OCI-LY3 (cell line): ENCODE measurements at regions not wholly inside any gene's neighbourhood (a gene's known extent, or its start where the extent isn't known, plus 50 kb on each side); places are given as distances from the start of the nearest gene placed in this dataset.
"Not testable (repeated sequence)": the region's sequence is repeated elsewhere in the genome, so short reads cannot be mapped to it uniquely, and the experiment has no call there.

ENCODE experiments used
- H2AFZ ChIP-seq: fragments of 200-600, 300-600 bp; shearing (Covaris generic); 2 replicates; pipeline ENCODE4 v1.6.0; 2014; ENCODE audit warnings: antibody characterized with exemption, low read depth, low read length
- H3K27ac ChIP-seq: fragments of 200-600, 300-600 bp; sonication (generic); 2 replicates; pipeline ENCODE4 v1.5.1; 2014; ENCODE audit warnings: mild to moderate bottlenecking, low read length, moderate library complexity, mixed read lengths
- H3K27me3 ChIP-seq: fragments of 200-600, 300-600 bp; sonication (generic); 2 replicates; pipeline ENCODE4 v1.6.1; 2014; ENCODE audit warnings: low read depth, low read length, mixed read lengths
- H3K36me3 ChIP-seq: fragments of 200-600, 300-600 bp; sonication (generic); replicated peaks from 2 replicates; pipeline ENCODE3; 2014; ENCODE audit warnings: low read depth, low read length, mixed read lengths
- H3K4me1 ChIP-seq: fragments of 300-600, 200-600 bp; sonication (generic); 2 replicates; pipeline ENCODE4 v1.6.1; 2014; ENCODE audit warnings: low read length, mixed read lengths
- H3K4me2 ChIP-seq: fragments of 200-600, 300-600 bp; sonication (generic); 2 replicates; pipeline ENCODE4 v1.6.1; 2014; ENCODE audit warnings: low read length, mixed read lengths
- H3K4me3 ChIP-seq: fragments of 300-600, 200-600 bp; sonication (generic); 2 replicates; pipeline ENCODE4 v1.5.1; 2014; ENCODE audit warnings: antibody characterized with exemption, mild to moderate bottlenecking, low read length, moderate library complexity
- H3K79me2 ChIP-seq: fragments of 300-600, 200-600 bp; shearing (Covaris generic); 2 replicates; pipeline ENCODE4 v1.6.1; 2014; ENCODE audit warnings: mild to moderate bottlenecking, low read length, mixed read lengths
- H3K9ac ChIP-seq: fragments of 300-600, 200-600 bp; shearing (Covaris generic); 2 replicates; pipeline ENCODE4 v1.6.0; 2014; ENCODE audit warnings: mild to moderate bottlenecking, low read length, moderate library complexity
- H3K9me3 ChIP-seq: fragments of 200-600, 300-600 bp; shearing (Covaris generic); 2 replicates; pipeline ENCODE4 v1.6.1; 2014; ENCODE audit warnings: low read length, mixed read lengths; ENCODE audit not compliant: insufficient read depth
- H4K20me1 ChIP-seq: fragments of 200-600, 300-600 bp; sonication (generic); 2 replicates; pipeline ENCODE4 v1.6.1; 2016; ENCODE audit warnings: low read length, mixed read lengths; ENCODE audit not compliant: insufficient read depth
- EZH2phosphoT487 ChIP-seq: fragments of 200-600 bp; shearing (Covaris generic); IDR thresholded peaks from 2 replicates; pipeline ENCODE4 v1.6.1; 2018; ENCODE audit warnings: antibody characterized with exemption, mixed run types, low read depth
- TF ChIP-seq, protein P1 (sequence below): fragments of 200-600, 300-600 bp; sonication (generic); IDR thresholded peaks from 2 replicates; pipeline ENCODE4 v1.5.1; 2014; ENCODE audit warnings: antibody characterized with exemption, low read length, low read depth

DNA sequence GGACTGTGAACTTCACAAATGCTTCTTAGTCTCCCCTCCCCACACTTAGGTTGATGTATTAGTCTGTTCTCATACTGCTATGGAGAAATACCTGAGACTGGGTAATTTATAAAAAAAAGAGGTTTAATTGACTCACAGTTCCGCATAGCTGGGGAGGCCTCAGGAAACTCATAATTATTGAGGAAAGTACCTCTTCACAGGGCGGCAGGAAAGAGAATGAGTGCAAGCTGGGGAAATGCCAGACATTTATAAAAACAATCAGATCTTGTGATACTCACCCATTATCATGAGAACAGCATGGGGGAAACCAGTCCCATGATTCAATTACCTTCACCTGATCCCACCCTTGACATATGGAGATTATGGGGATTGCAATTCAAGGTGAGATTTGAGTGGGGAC, 178.8 kb downstream of the SLC38A4 start:
- H3K4me2 ChIP-seq, result no peak overlapping the region
- H3K79me2 ChIP-seq, result no peaks in the 10 kb centered on the region
- TF ChIP-seq, protein P1, sequence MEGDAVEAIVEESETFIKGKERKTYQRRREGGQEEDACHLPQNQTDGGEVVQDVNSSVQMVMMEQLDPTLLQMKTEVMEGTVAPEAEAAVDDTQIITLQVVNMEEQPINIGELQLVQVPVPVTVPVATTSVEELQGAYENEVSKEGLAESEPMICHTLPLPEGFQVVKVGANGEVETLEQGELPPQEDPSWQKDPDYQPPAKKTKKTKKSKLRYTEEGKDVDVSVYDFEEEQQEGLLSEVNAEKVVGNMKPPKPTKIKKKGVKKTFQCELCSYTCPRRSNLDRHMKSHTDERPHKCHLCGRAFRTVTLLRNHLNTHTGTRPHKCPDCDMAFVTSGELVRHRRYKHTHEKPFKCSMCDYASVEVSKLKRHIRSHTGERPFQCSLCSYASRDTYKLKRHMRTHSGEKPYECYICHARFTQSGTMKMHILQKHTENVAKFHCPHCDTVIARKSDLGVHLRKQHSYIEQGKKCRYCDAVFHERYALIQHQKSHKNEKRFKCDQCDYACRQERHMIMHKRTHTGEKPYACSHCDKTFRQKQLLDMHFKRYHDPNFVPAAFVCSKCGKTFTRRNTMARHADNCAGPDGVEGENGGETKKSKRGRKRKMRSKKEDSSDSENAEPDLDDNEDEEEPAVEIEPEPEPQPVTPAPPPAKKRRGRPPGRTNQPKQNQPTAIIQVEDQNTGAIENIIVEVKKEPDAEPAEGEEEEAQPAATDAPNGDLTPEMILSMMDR, result no peak
- no peak for TF ChIP-seq EZH2phosphoT487
- no peaks in the 10 kb centered on the region for H4K20me1 ChIP-seq
- no peak overlapping the region for H3K4me3 ChIP-seq
- no peaks in the 10 kb centered on the region for H3K36me3 ChIP-seq
- no peak overlapping the region for H2AFZ ChIP-seq
- no peaks in the 10 kb centered on the region for H3K4me1 ChIP-seq
- H3K9me3 ChIP-seq, result no peaks in the 10 kb centered on the region
- H3K27me3 ChIP-seq, result no peaks in the 10 kb centered on the region
- no peak overlapping the region for H3K9ac ChIP-seq
- no peak overlapping the region for H3K27ac ChIP-seq

DNA sequence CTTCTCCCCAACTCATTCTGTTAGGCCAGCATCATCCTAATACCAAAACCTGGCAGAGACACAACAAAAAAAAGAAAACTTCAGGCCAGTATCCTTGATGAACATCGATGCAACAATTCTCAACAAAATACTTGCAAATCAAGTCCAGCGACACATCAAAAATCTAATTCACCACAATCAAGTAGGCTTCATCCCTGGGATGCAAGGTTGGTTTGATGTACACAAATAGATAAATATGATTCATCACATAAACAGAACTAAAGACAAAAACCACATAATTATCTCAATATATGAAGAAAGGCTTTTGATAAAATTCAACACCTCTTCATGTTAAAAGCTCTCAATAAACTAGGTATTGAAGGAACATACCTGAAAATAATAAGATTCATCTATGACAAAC, 184.1 kb downstream of the SLC38A4 start:
- H3K36me3 ChIP-seq, H3K9me3 ChIP-seq, H3K4me3 ChIP-seq, H3K79me2 ChIP-seq, H3K4me1 ChIP-seq, H3K4me2 ChIP-seq, H3K27ac ChIP-seq, H4K20me1 ChIP-seq, H2AFZ ChIP-seq, H3K9ac ChIP-seq, H3K27me3 ChIP-seq: not testable (repeated sequence)

DNA sequence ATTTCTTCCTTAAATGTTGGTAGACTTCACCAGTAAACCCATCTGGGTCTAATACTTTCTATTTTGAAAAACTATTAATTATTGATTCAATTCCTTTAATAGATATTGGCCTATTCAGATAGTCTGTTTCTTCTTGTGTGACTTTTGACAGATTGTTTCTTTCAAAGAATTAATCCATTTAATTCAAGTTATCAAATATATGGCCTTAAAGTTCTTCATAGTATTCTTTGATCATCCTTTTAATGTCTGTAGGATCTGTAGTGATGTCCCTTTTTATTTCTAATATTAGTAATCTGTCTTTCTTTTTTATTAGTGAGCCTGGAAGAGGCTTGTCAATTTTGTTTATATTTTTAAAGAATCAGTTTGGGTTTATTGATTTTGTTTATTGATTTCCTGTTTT, 190.0 kb downstream of the SLC38A4 start:
- H3K36me3 ChIP-seq, result peaks cover 9% of the 10 kb centered on the region
- no peaks in the 10 kb centered on the region for H3K4me1 ChIP-seq
- no peaks in the 10 kb centered on the region for H4K20me1 ChIP-seq
- no peak overlapping the region for H3K9ac ChIP-seq
- no peak overlapping the region for H2AFZ ChIP-seq
- H3K9me3 ChIP-seq, result 0 out of 2 replicates have a peak, but pooled peaks cover 10% of the 10 kb centered on the region
- no peaks in the 10 kb centered on the region for H3K27me3 ChIP-seq
- no peak overlapping the region for H3K4me3 ChIP-seq
- H3K27ac ChIP-seq, result no peak overlapping the region
- no peaks in the 10 kb centered on the region for H3K79me2 ChIP-seq
- TF ChIP-seq EZH2phosphoT487, result no peak
- TF ChIP-seq, protein P1, result no peak
- H3K4me2 ChIP-seq, result no peak overlapping the region

DNA sequence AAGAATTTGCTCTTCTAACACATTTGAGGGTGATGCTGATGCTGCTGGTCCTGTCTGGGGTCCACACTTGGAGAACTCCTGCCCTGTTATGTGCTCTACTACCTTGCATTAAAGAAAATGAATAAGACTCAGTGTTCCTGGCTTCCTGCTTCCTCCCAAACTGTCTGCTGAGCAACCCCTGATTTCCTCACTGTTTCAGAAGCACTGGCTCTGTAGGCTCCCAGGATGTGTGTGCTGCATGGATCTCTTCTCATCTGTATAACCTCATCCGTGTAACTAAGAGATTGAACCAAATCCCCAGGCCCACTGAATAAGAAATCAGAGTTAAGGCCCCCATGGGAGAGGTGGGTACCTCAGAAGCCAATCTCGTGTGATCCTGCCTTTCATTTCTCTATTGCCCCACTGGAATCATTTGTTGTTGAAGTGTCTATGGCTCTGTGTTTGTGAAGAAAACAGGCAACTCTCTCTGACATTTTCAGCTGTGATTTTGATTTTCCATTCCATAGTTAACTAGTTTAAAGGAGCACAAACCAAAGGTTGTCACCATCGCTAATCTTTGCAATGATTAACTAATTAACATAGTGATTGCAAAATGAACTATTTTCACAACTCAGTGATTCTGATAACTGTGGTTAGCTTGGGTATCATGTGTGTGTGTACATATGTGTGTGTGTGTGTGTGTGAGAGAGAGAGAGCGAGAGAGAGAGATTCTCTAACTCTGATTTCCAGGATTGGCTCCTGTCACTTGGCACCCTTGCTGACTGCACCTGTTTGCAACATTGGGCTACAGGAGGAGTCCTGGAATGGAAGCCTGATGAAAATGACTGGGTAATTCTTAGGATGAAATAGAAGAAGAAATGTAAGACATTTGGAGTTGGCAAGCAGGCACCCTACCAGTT, 196.2 kb downstream of the SLC38A4 start:
- no peak for TF ChIP-seq EZH2phosphoT487
- TF ChIP-seq, protein P1, result no peak
- H4K20me1 ChIP-seq, result no peaks in the 10 kb centered on the region
- no peak overlapping the region for H3K9ac ChIP-seq
- no peak overlapping the region for H3K27ac ChIP-seq
- H3K9me3 ChIP-seq, result no peaks in the 10 kb centered on the region
- no peak overlapping the region for H3K4me3 ChIP-seq
- H3K79me2 ChIP-seq, result no peaks in the 10 kb centered on the region
- H3K36me3 ChIP-seq, result no peaks in the 10 kb centered on the region
- H2AFZ ChIP-seq, result no peak overlapping the region
- H3K27me3 ChIP-seq, result no peaks in the 10 kb centered on the region
- H3K4me2 ChIP-seq, result no peak overlapping the region
- H3K4me1 ChIP-seq, result no peaks in the 10 kb centered on the region
